Upper lobe of right lung (tissue), 1 donor: ENCODE measurements at regions not wholly inside any gene's neighbourhood (a gene's known extent, or its start where the extent isn't known, plus 50 kb on each side); places are given as distances from the start of the nearest gene placed in this dataset.

Experiments
- ATAC-seq: fragments of 200-7000 bp; cut with Tn5 transposase; one replicate; pipeline ENCODE4 v1.9.1; 2020; ENCODE audit warnings: mild to moderate bottlenecking, moderate library complexity
- DNase-seq: peaks from one replicate; pipeline ENCODE4 v3.0.0-alpha.2; 2020
- H3K27ac ChIP-seq: fragments of 200-600 bp; one replicate; pipeline ENCODE4 v1.8.0; 2022
- H3K27me3 ChIP-seq: fragments of 200-600 bp; one replicate; pipeline ENCODE4 v1.8.0; 2022; ENCODE audit warnings: mild to moderate bottlenecking
- H3K36me3 ChIP-seq: fragments of 200-600 bp; one replicate; pipeline ENCODE4 v1.8.0; 2022
- H3K4me1 ChIP-seq: fragments of 200-600 bp; one replicate; pipeline ENCODE4 v1.8.0; 2022
- H3K4me3 ChIP-seq: fragments of 200-600 bp; one replicate; pipeline ENCODE4 v1.8.0; 2022; ENCODE audit warnings: mild to moderate bottlenecking
- H3K9me3 ChIP-seq: fragments of 200-600 bp; one replicate; pipeline ENCODE4 v1.8.0; 2022
- CTCF ChIP-seq: fragments of 200-600 bp; IDR thresholded peaks from one replicate; pipeline ENCODE4 v1.8.0; 2022; ENCODE audit warnings: antibody characterized with exemption
- intact Hi-C: fragments of 100-400 bp; cut with DNase I; formaldehyde crosslinking; loops from one replicate; pipeline ENCODE4 v1.11.0; 2022
- donor health status: DM: no; HTN: yes; CAD: no; lungs with severe emphysema.

GRCh38 chr4:132169660-132170059 is 979.4 kb upstream of the PCDH10 start:
- Histone ChIP-seq H3K4me1 (no peaks in the 10 kb centered on the region), H3K27me3 (no peaks in the 10 kb centered on the region), H3K36me3 (no peaks in the 10 kb centered on the region), H3K27ac (no peak overlapping the region), H3K9me3 (no peaks in the 10 kb centered on the region), H3K4me3 (no peak overlapping the region)
- intact Hi-C loops: no loop called here
- DNase-seq: no peak
- no peak for TF ChIP-seq CTCF
- ATAC-seq: no peak

- no peaks in the 10 kb centered on the region for H3K4me1 ChIP-seq
- H3K9me3 ChIP-seq: no peaks in the 10 kb centered on the region
- ATAC-seq (no peak), DNase-seq (no peak)
- no peaks in the 10 kb centered on the region for H3K27me3 ChIP-seq
- no peak for TF ChIP-seq CTCF
- H3K27ac ChIP-seq: no peak overlapping the region
- no peak overlapping the region for H3K4me3 ChIP-seq
- intact Hi-C loops: no loop called here
- no peaks in the 10 kb centered on the region for H3K36me3 ChIP-seq
These were observed 969.1 kb upstream of the PCDH10 start for GRCh38 chr4:132180020-132180427.

- H3K36me3 ChIP-seq: no peaks in the 10 kb centered on the region
- DNase-seq (no peak), ATAC-seq (no peak)
- H3K4me3 ChIP-seq: no peak overlapping the region
- H3K27me3 ChIP-seq: no peaks in the 10 kb centered on the region
- H3K9me3 ChIP-seq: no peaks in the 10 kb centered on the region
- no peaks in the 10 kb centered on the region for H3K4me1 ChIP-seq
- intact Hi-C loops: no loop called here
- no peak overlapping the region for H3K27ac ChIP-seq
- no peak for TF ChIP-seq CTCF
These were observed 953.9 kb upstream of the PCDH10 start for GRCh38 chr4:132195176-132195575.

GRCh38 chr4:132203618-132204017 is 945.5 kb upstream of the PCDH10 start:
- no peak for ATAC-seq
- no peak overlapping the region for H3K4me3 ChIP-seq
- intact Hi-C loops: no loop called here
- H3K4me1 ChIP-seq: no peaks in the 10 kb centered on the region
- H3K27ac ChIP-seq: no peak overlapping the region
- TF ChIP-seq CTCF: no peak
- no peaks in the 10 kb centered on the region for H3K27me3 ChIP-seq
- no peaks in the 10 kb centered on the region for H3K9me3 ChIP-seq
- no peaks in the 10 kb centered on the region for H3K36me3 ChIP-seq
- no peak for DNase-seq

GRCh38 chr4:132214519-132214918 is 934.6 kb upstream of the PCDH10 start:
- Histone ChIP-seq H3K4me3 (no peak overlapping the region), H3K9me3 (no peaks in the 10 kb centered on the region), H3K4me1 (no peaks in the 10 kb centered on the region), H3K36me3 (no peaks in the 10 kb centered on the region), H3K27me3 (no peaks in the 10 kb centered on the region), H3K27ac (no peak overlapping the region)
- intact Hi-C loops: no loop called here
- DNase-seq (no peak), ATAC-seq (no peak)
- TF ChIP-seq CTCF: no peak

GRCh38 chr4:132218406-132218805 is 930.7 kb upstream of the PCDH10 start:
- no peak for TF ChIP-seq CTCF

More at GRCh38 chr4:132218406-132218805, 930.7 kb upstream of the PCDH10 start:
- Histone ChIP-seq H3K9me3 (no peaks in the 10 kb centered on the region), H3K36me3 (no peaks in the 10 kb centered on the region), H3K27ac (no peak overlapping the region), H3K4me3 (no peak overlapping the region), H3K27me3 (no peaks in the 10 kb centered on the region), H3K4me1 (no peaks in the 10 kb centered on the region)
- no peak for ATAC-seq
- no peak for DNase-seq
- intact Hi-C loops: no loop called here
